GM19468 (cell line): ENCODE measurements at regions not wholly inside any gene's neighbourhood (a gene's known extent, or its start where the extent isn't known, plus 50 kb on each side); places are given as distances from the start of the nearest gene placed in this dataset.

Experiments
- ATAC-seq: cut with Tn5 transposase; IDR thresholded peaks from one replicate; pipeline ENCODE4 v1.9.1; 2021; ENCODE audit warnings: mild to moderate bottlenecking, moderate library complexity, moderate number of reproducible peaks; ENCODE audit not compliant: unreplicated experiment; ENCODE audit errors: extremely low read depth

DNA sequence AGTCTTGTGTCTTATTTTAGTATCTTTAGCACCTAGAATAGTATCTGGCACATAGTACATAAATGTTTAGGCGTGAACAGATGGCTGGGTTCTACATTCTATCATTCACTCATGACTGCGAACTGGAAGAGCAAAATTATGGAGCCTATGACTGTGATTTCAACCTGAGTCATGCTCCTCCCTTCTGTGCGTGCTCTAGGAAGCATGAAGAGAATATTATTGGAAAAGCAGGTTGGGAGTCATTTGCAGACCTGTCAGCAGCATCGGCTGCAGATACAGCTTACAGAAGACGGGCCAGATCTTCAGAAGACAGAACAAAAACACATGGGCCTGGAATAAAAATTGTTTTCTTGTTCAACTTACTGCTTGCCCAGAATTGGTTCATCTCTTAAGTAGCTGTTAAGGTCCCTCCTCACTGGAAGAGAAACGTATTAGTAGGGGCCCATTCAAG, 344.0 kb upstream of the USP24 start:
- ATAC-seq = no peak

DNA sequence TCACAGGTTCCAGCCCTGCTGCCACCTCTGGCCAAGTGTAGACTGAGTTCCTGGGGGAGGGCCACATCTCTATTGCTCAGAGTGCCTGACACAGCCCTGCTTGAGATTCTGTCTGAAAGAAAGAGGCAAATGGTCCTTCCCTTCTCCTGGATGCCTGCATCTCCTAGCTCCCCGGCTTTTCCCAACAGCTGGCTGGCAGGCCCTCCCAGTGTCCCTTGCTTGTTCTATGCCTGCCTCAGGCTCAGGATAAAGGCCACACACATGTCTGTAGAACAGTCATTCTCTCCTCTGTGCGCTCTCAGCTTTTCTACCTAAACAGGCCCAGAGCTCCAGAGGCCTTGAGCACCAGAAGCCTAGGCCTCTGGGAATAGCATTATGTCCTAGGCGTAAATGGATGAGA, 343.4 kb upstream of the USP24 start:
- ATAC-seq = no peak

DNA sequence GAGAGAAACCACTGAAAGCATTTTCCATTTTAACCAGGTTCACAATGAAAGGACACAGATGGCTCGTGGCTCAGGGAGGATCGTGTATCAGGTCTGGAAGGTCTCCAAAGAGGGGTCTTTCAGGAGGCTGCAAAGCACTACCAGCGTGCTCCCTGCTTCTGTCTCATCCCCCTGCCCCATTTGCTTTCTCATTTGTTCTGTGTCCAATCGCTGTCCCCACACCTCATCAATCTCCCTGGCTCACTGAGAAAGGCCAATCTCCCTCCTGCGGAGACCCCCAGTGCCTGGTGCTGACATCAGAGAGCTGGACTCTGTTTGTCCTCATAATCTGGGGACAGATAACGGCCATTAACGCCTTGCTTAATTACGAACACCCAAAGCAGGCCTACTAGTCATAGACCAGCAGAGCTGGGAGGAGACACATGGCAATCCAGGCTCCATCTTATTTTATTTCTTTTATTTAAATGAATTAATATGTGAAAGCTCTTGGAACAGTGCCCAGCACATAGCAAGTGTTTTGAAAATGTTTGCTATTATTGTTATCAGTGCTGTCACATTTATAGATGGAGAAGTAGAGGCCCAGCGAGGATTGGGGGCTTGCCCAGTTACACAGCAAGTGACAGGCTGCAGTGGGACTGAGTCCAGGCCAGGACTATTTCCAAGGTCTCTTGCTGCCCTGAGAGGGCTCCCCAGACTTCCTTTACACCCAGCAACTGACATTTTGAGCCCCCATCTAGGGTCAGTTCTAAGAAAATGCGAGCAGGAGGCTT, 341.0 kb upstream of the USP24 start:
- ATAC-seq = no peak

DNA sequence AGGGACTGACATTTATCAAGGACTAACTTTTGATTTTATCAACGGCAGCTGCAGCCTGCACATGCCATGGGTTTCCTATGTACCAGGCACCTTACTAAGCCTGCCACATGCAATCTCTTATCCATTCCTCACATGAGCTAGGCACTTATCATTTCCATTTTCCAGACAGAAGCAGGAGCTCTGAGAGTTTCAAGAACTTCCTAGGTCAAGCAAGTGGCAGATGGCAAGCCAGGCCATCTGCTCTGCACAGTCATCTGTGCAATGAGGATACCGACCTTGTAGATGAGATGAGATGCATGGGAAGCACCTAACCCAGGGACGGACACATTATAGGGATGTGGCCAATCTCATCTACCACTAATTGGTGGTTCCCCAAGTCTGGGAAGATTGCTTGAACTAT, 339.4 kb upstream of the USP24 start:
- no peak for ATAC-seq

DNA sequence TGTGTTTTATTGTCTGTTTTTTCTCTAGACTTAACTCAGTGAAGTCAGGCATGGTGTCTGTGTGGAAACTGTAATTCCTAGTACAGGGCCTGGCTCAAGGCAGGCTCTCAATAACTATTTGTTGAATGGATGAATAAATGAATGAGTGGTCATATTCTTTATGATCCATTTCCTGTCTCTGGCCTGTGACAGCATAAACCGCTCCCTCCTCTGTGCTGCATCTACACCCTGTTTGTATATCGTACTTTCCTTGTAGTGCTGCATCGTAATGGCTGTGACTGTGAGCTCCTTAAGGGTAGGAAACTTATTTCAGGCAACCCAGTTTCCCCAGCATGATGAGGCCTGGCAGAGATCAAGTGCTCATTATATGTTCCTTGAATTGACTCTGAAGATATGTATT, 337.5 kb upstream of the USP24 start:
- ATAC-seq = no peak

DNA sequence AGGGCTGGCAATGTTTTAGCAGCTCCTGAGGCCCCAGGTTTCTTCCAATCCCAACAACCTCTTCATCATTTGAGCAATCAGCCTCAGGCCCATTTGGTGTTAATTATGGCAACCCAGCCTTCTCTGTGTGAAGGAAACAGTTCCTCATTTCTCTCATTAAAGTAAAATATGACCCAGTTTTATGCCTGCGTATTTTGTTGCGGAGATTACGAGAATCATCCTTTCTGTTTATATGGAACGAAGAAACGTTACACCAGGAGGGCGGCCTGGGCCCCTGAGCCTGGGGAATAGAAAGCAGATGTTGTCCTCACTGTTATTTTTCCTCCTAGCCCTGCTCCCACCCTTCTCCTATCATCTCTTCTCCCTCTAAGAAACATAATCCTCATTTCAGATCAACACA, 332.2 kb upstream of the USP24 start:
- ATAC-seq = no peak

DNA sequence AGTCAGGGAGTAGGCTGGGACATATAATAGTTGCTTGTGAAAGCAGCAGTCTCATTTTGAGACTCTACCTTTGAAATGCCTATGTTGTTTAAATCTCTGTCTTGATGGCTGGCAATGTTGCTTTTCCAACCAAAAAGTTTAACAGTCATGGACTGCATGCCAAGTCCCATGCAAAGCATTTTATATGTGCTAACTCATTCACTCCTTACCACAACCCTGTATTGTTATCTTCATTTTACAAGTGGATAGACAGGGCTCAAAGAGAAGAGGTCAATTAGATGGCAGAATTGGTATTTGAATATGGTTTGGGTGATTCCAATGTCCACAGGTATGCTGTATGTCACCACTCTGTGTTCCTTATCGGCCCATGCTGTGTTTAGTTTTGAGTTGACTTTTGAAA, 331.4 kb upstream of the USP24 start:
- no peak for ATAC-seq

DNA sequence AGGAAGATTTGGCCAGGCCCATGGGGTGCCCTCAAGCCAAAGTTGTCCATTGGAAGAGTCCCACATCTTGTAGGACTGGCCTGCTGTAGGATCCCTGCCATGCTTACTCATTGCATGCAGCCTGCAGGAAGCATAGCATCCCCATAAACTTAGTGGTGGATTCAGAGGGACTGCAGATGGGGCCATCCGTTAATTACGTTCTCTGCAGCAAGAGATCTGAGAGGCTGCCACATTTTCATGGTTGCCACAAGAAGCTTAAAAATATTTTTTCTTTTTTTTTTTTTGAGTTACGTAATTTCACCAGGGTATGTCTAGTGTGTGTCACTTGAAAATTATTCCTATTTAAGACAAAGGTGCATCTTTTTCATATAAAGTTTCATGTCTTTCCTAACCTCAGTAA, 329.7 kb upstream of the USP24 start:
- ATAC-seq = no peak

DNA sequence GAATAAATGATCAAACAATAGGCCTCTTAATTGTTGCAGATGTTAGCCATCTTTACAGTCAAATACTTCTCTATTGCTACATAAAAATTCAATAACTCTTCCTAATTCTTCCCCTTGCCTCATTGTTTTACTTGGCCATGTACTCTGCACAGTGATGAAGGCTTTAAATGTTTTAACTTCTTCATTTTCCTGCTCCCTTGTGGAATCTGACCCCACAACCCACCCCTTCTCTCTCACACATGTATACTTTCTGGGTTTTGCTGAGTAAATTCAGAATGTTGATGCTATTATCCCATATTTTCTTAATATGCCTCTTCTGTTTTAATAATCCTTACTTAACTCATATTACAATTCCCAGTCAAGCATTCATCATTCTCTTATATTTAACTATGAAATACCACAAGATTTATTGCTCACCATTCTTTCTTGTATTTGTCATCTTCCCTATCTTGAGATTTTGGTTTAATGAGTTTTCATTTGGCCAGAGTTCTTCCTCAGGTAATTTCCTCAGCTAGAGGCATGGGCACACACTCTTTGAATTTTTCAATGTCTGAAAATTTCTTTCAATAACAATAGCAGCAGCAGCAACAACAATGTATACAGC, 327.8 kb upstream of the USP24 start:
- ATAC-seq = no peak

DNA sequence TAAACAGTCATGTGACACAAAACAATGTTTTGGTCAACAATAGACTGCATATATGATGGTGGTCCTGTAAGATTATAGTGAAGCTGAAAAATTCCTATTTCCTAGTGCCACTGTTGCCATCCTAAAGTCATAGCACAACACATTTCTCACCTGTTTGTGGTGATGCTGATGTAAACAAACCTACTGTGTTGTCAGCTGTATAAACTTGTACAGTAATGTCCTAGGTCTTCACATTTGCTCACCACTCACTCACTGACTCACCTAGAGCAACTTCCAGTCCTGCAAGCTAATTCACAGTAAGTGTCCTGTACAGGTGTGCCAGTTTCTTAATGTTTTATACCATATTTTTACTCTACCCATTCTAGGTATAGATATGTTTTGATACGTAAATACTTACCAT, 326.1 kb upstream of the USP24 start:
- no peak for ATAC-seq

DNA sequence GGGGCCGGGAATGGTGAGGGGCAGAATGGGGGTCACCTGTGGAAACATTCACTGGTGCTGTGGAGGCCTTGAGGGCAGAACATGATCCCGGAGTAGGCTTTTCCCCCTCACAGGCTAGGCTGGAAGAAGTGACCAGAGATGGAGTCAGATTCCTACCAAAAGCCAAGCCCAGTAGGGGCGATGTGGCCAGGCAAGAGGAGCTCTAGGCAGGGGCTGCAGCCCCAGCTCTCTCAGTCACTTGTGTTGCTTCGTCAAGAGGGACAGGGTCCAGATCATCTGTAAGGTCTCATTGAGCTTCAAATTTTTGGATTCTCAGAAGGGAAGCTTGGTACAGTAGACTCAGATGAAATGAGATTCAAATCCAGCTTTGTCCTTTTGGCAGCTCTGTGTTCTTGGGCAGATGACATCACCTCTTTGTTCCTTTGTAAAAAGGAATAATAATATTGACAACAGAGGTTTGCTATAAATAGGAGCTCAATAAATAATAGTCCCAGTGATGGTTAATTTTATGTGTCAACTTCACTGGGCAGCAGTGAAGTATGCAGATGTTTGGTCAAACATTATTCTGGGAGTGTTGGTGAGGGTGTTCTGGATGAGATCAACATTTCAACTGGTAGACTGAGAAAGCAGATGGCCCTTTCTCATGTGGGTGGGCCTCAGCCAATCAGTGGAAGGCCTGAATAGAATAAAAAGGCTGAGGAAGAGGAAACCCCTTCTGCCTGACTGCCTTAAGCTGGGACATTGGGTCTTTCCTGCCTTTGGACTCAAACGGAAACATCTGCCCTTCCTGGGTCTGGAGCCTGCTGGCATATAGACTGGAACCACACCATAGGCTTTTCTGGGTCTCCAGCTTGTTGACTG, 324.7 kb upstream of the USP24 start:
- no peak for ATAC-seq

DNA sequence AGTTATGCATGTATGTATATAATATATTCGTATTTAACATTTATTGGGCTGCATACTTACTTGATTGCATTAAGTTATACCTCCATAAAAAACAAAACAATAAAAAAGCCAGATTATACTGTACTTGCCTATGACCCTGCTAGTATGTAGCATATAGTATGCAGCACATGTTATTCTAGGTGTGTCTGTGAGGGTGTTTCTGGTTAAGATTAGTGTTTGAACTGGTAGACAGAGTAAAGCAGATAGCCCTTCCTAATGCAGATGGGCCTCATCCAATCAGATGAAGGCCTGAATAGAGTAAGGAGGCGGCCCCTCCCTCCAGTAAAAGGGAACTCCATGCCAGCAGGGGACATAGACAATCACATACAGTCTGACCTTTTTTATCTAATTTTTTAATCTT, 323.3 kb upstream of the USP24 start:
- ATAC-seq = no peak

DNA sequence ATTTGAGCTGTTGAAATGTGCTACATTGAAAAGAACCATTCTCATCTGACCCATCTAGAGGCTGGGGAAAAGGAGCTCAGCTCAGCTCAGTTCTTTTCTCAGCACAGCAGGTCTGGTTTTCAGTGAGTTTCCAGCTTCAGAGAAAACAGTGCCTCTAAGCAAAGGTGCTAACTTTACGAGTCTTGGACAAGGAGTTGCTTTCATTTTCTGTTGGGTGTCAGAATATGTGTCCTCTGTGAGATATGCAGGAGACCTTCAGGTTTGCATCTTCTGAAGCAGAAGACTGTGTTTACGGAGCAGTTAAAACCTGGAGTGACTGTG, 321.3 kb upstream of the USP24 start:
- ATAC-seq = no peak

DNA sequence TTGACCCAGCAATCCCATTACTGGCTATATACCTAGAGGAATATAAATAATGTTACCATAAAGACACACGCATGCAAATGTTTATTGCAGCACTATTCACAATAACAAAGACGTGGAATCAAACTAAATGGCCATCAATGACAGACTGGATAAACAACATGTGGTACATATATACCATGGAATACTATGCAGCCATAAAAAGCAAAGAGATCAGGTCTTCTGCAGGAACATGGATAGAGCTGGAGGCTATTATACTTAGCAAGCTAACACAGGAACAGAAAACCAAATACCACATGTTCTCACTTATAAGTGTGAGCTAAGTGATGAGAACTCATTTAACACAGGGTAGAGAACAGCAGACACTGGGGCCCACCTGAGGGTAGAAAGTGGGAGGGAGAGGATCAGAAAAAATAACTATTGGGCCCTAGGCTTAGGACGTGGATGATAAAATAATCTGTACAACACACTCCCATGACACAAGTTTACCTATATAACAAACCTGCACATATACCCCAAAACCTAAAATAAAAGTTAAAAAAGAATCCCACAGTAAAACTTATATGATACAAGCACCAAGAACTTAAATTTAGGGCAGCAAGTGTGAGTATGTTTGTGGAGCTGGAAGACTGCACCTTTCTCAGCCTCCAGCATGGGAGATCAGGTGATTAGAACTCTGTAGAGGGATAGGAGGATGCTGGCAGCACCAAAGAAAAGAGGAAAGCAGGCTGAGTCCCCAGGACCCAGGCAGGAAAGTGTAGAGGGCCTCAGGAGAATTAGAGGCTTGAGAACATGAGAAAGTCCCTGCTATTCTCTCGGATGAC, 320.8 kb upstream of the USP24 start:
- no peak for ATAC-seq

DNA sequence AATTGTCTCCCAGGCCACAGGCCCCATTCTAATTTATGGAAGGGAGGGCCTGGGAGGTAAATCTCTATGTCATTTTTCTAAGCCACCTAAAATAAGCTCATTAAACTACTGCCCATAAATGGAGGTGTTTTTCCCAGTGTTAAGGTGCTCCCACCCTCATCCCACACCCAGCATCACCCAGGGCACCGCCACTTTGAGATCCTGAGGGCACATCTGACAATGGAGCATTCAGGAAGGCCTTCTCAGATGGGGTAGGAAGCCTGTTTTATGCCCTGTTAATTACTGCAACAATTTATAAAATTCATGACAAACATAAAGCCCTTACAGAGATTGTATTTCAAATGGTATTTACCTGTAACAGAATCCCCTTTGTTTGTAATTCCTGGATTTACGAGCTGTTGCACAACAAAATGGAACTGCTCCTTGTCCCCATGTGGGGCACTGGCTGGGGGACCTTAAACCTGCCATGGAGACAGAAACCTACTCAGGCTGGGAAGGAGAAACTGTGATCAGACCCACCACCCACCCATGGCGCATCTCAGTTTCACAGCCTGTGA, 319.5 kb upstream of the USP24 start:
- no peak for ATAC-seq

DNA sequence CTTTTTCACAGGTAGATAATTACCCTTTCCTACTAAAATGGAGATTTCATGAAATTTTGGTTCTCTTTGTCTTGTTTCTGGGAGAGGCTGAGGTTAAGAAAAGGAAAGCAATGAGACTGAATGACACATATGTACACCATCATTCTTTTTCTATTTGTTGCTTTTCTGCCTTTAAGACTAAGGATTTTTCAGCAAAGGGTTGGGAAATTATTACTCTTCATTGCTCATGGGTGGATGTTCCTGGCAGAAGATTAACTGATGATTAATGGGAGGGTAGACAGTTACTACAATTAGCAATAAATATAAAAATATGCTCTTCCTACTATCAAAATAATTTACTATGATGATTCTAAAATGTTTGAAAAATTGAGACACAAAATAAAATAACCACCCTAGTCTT, 316.5 kb upstream of the USP24 start:
- no peak for ATAC-seq

DNA sequence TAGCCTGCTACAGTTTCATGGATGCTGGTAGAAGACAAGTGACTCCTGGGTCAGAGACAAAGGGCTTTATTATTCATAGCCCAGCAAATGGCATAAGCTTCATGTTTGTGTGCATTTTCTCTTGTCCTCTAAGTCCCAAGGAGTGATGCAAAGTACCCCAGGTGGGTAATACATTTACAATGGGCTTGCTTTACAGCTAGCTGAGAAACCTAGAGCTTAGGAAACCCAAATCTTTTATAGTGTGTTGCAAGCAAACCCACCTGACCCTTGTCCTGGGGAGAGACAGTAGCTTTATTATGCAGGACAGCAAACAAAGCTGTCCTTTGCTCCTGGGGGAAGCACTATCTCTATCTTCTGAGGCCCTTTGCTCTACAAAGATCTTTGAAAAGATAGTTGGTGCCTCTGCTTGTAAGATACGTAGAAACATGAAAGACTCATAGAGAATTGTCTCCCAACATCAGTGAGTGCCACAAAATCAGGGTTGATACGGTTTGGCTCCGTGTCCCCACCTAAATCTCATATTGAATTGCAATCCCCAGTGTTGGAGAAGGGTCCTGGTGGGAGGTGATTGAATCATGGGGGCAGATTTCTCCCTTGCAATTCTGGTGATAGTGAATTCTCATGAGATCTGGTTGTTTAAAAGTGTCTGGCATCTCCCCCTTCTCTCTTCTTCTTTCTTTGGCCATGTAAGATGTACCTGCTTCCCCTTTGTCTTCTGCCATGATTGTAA, 315.8 kb upstream of the USP24 start:
- no peak for ATAC-seq

DNA sequence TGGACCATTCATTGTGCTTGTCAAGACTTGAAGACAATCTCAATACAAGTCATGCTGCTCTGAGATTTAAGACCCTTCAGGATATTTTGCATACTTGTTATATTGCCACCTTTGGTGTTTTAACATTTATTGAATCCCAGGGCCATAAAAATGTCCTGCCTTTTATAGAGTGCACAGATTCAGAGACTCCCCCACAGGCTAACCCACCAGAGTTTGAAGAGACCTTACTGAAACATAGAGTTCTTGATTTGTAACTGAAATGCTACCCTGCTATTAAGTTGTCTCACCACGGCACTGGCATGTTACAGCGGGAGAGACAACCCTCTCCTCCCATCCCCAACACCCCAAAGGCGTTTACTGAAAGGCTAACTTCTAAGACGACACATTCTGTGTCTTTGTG, 313.9 kb upstream of the USP24 start:
- ATAC-seq = no peak

DNA sequence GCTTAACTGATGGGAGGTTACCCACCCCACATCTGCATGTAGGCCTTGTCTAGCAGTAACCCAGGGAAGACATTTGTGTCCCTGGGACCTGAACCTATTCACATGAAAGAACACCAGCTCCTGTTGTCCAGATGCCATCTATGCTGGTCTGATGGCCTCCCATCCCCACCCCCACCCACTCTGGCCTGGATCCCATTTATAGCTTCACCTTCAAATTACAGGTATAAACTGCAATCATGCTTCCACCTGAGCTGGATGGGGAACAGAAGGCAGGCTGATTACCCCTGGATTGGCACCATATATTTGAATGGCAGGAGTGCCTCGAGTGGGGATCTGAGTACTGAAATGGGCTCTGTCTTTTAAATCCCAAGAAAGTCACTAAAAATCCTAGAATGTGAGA, 312.7 kb upstream of the USP24 start:
- ATAC-seq = no peak

DNA sequence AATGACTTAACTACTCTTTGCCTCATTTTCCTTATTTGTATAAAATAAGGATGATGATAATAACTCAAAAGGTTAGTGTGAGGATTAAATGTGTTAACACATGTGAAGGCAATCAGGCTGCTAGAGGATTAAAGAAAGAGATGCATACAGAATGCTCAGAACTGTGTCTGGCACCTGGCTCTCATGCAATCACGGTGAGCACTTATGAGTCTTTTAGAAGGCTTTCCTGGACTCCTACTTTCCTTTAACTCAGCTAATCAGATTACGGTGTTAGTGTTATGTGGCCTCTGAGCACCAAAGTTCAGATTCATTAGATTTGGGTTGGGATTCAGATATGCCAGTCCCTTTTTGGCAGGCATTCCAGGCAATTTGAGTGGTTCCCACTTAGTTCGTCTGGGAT, 311.6 kb upstream of the USP24 start:
- ATAC-seq = no peak
